ENCODE measurements at regions not wholly inside any gene's neighbourhood (a gene's known extent, or its start where the extent isn't known, plus 50 kb on each side); places are given as distances from the start of the nearest gene placed in this dataset.

- H3K27ac ChIP-seq (ENCODE audit: low read depth, low read length): no peak overlapping the region
- no peaks in the 10 kb centered on the region for H3K79me2 ChIP-seq (ENCODE audit: control insufficient read depth, insufficient read depth, low read length, unreplicated experiment)
- H3K27me3 ChIP-seq (ENCODE audit: insufficient read depth, low read length): no peaks in the 10 kb centered on the region
- no peak overlapping the region for H2AFZ ChIP-seq (ENCODE audit: low read length, unreplicated experiment)
- H3K4me3 ChIP-seq (ENCODE audit: low read depth, low read length): no peak overlapping the region
- H3K36me3 ChIP-seq (ENCODE audit: insufficient read depth, low read length): no peaks in the 10 kb centered on the region
- H3K4me1 ChIP-seq (ENCODE audit: control insufficient read depth, insufficient read depth, low read length, unreplicated experiment): no peaks in the 10 kb centered on the region
Observed at GRCh38 chr13:39803156-39803555, 147.7 kb downstream of the COG6 start.

- no peak overlapping the region for H3K4me3 ChIP-seq (ENCODE audit: low read depth, low read length)
- no peaks in the 10 kb centered on the region for H3K36me3 ChIP-seq (ENCODE audit: insufficient read depth, low read length)
- no peak overlapping the region for H2AFZ ChIP-seq (ENCODE audit: low read length, unreplicated experiment)
- no peaks in the 10 kb centered on the region for H3K4me1 ChIP-seq (ENCODE audit: control insufficient read depth, insufficient read depth, low read length, unreplicated experiment)
- no peaks in the 10 kb centered on the region for H3K79me2 ChIP-seq (ENCODE audit: control insufficient read depth, insufficient read depth, low read length, unreplicated experiment)
- H3K27ac ChIP-seq (ENCODE audit: low read depth, low read length): no peak overlapping the region
- H3K27me3 ChIP-seq (ENCODE audit: insufficient read depth, low read length): no peaks in the 10 kb centered on the region
Observed at GRCh38 chr13:39803851-39804250, 148.4 kb downstream of the COG6 start.

GRCh38 chr13:39804332-39805210, 149.1 kb downstream of the COG6 start:
- no peak overlapping the region for H3K27ac ChIP-seq (ENCODE audit: low read depth, low read length)
- no peak overlapping the region for H3K4me3 ChIP-seq (ENCODE audit: low read depth, low read length)
- no peak overlapping the region for H2AFZ ChIP-seq (ENCODE audit: low read length, unreplicated experiment)
- no peaks in the 10 kb centered on the region for H3K79me2 ChIP-seq (ENCODE audit: control insufficient read depth, insufficient read depth, low read length, unreplicated experiment)
- H3K4me1 ChIP-seq (ENCODE audit: control insufficient read depth, insufficient read depth, low read length, unreplicated experiment): no peaks in the 10 kb centered on the region
- H3K36me3 ChIP-seq (ENCODE audit: insufficient read depth, low read length): no peaks in the 10 kb centered on the region
- H3K27me3 ChIP-seq (ENCODE audit: insufficient read depth, low read length): no peaks in the 10 kb centered on the region

- H3K27me3 ChIP-seq (ENCODE audit: insufficient read depth, low read length): no peaks in the 10 kb centered on the region
- H2AFZ ChIP-seq (ENCODE audit: low read length, unreplicated experiment): no peak overlapping the region
- H3K79me2 ChIP-seq (ENCODE audit: control insufficient read depth, insufficient read depth, low read length, unreplicated experiment): no peaks in the 10 kb centered on the region
- H3K27ac ChIP-seq (ENCODE audit: low read depth, low read length): no peak overlapping the region
- H3K4me1 ChIP-seq (ENCODE audit: control insufficient read depth, insufficient read depth, low read length, unreplicated experiment): no peaks in the 10 kb centered on the region
- no peak overlapping the region for H3K4me3 ChIP-seq (ENCODE audit: low read depth, low read length)
- no peaks in the 10 kb centered on the region for H3K36me3 ChIP-seq (ENCODE audit: insufficient read depth, low read length)
Observed at GRCh38 chr13:39809466-39809865, 154.0 kb downstream of the COG6 start.

- H3K27me3 ChIP-seq (ENCODE audit: insufficient read depth, low read length): no peaks in the 10 kb centered on the region
- no peaks in the 10 kb centered on the region for H3K79me2 ChIP-seq (ENCODE audit: control insufficient read depth, insufficient read depth, low read length, unreplicated experiment)
- H2AFZ ChIP-seq (ENCODE audit: low read length, unreplicated experiment): no peak overlapping the region
- H3K4me1 ChIP-seq (ENCODE audit: control insufficient read depth, insufficient read depth, low read length, unreplicated experiment): no peaks in the 10 kb centered on the region
- no peaks in the 10 kb centered on the region for H3K36me3 ChIP-seq (ENCODE audit: insufficient read depth, low read length)
- H3K4me3 ChIP-seq (ENCODE audit: low read depth, low read length): no peak overlapping the region
- no peak overlapping the region for H3K27ac ChIP-seq (ENCODE audit: low read depth, low read length)
Observed at GRCh38 chr13:39810091-39810877, 154.8 kb downstream of the COG6 start.

- Histone ChIP-seq H3K4me3 (ENCODE audit: low read depth, low read length) (no peak overlapping the region), H3K27ac (ENCODE audit: low read depth, low read length) (no peak overlapping the region), H3K79me2 (ENCODE audit: control insufficient read depth, insufficient read depth, low read length, unreplicated experiment) (no peaks in the 10 kb centered on the region), H3K36me3 (ENCODE audit: insufficient read depth, low read length) (no peaks in the 10 kb centered on the region), H3K4me1 (ENCODE audit: control insufficient read depth, insufficient read depth, low read length, unreplicated experiment) (no peaks in the 10 kb centered on the region), H2AFZ (ENCODE audit: low read length, unreplicated experiment) (no peak overlapping the region), H3K27me3 (ENCODE audit: insufficient read depth, low read length) (no peaks in the 10 kb centered on the region)
Observed at GRCh38 chr13:39811051-39811450, 155.6 kb downstream of the COG6 start.

DNA sequence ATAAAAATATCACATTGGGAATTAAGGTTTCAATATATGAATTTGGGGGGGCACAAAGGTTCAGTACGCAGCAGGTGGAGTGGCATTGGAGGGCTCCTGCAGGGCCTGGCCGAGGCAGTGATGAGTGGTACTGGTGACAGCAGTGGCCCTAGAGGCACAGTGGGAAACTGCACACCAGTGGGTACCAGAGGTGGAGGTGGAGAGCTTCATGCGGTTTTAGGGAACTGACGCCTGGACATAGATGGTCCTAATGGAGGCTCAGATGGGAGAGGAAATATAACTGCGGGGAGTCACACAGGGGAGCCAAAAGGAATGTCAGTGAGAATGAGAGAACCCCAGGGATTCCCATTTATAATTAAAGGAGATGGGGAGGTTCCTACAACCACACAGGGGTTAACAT, 156.2 kb downstream of the COG6 start:
- no peaks in the 10 kb centered on the region for H3K27me3 ChIP-seq (ENCODE audit: insufficient read depth, low read length)
- no peaks in the 10 kb centered on the region for H3K4me1 ChIP-seq (ENCODE audit: control insufficient read depth, insufficient read depth, low read length, unreplicated experiment)

DNA sequence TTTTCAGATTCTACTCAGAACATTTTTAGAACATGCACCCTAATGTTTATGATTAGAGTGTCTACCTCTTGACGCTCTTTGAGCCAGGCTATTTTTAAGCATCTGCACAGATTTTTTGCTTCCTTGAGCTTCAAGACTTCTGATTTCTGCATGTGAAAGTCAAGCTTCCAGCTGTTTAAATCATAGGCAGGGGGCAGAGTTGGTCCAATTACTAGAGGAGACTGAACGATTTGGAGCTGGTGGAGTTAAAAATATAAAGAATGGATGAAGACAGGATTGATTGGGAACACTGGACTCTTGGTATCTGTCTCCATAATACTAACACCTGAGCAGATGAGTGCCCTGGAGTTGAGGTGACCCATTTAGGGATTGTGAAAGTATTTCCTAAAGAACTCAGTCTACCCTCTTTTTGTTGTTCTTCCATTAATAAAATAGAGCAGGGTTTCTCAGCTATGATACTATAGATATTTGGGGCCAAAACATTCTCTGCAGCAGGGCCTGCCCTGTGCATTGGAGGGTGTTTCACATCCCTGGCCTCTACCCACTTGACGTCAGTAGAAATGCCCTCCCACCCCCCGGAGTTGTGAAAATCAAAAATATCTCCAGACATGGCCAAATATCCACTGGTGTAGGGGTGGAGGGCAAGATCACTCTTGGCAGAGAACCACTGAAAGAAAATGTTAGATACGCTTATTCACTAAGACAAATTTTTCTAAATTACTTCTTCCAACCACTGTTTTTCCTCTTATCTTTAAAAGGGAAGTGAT, 160.1 kb downstream of the COG6 start:
- no peak overlapping the region for H3K27ac ChIP-seq (ENCODE audit: low read depth, low read length)
- no peaks in the 10 kb centered on the region for H3K36me3 ChIP-seq (ENCODE audit: insufficient read depth, low read length)
- H3K4me3 ChIP-seq (ENCODE audit: low read depth, low read length): no peak overlapping the region
- no peaks in the 10 kb centered on the region for H3K27me3 ChIP-seq (ENCODE audit: insufficient read depth, low read length)
- no peaks in the 10 kb centered on the region for H3K4me1 ChIP-seq (ENCODE audit: control insufficient read depth, insufficient read depth, low read length, unreplicated experiment)
- no peak overlapping the region for H2AFZ ChIP-seq (ENCODE audit: low read length, unreplicated experiment)
- H3K79me2 ChIP-seq (ENCODE audit: control insufficient read depth, insufficient read depth, low read length, unreplicated experiment): no peaks in the 10 kb centered on the region

More for the DNA sequence above, 156.2 kb downstream of the COG6 start:
- Histone ChIP-seq H3K79me2 (ENCODE audit: control insufficient read depth, insufficient read depth, low read length, unreplicated experiment) (no peaks in the 10 kb centered on the region), H3K27ac (ENCODE audit: low read depth, low read length) (no peak overlapping the region), H3K36me3 (ENCODE audit: insufficient read depth, low read length) (no peaks in the 10 kb centered on the region), H2AFZ (ENCODE audit: low read length, unreplicated experiment) (no peak overlapping the region), H3K4me3 (ENCODE audit: low read depth, low read length) (no peak overlapping the region)

GRCh38 chr13:39816936-39817335, 161.5 kb downstream of the COG6 start:
- Histone ChIP-seq H3K4me1 (ENCODE audit: control insufficient read depth, insufficient read depth, low read length, unreplicated experiment) (peaks cover 3% of the 10 kb centered on the region), H3K27ac (ENCODE audit: low read depth, low read length) (no peak overlapping the region), H3K79me2 (ENCODE audit: control insufficient read depth, insufficient read depth, low read length, unreplicated experiment) (no peaks in the 10 kb centered on the region), H3K36me3 (ENCODE audit: insufficient read depth, low read length) (no peaks in the 10 kb centered on the region), H2AFZ (ENCODE audit: low read length, unreplicated experiment) (no peak overlapping the region), H3K27me3 (ENCODE audit: insufficient read depth, low read length) (no peaks in the 10 kb centered on the region), H3K4me3 (ENCODE audit: low read depth, low read length) (no peak overlapping the region)

DNA sequence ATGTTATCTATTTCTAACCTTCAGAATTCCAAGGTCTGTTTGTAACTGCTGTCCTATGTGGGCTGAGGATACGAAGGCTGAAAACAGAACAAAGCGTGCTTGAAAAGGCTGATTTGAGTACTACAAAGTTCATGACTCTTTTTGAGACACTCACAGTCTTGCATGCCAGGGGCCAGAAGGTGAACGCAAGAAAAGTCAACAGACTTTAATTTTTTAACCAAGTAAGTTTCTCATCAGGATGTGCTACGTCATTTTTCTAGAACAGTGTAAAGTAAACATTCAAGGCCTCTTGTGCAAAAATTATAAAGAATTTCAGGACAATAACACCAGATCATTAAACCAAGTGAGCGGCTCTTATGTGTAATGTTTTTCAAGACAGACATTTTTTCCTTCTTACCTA, 163.5 kb downstream of the COG6 start:
- no peak overlapping the region for H2AFZ ChIP-seq (ENCODE audit: low read length, unreplicated experiment)
- H3K4me3 ChIP-seq (ENCODE audit: low read depth, low read length): no peak overlapping the region
- H3K36me3 ChIP-seq (ENCODE audit: insufficient read depth, low read length): no peaks in the 10 kb centered on the region
- H3K4me1 ChIP-seq (ENCODE audit: control insufficient read depth, insufficient read depth, low read length, unreplicated experiment): peaks cover 10% of the 10 kb centered on the region
- no peaks in the 10 kb centered on the region for H3K79me2 ChIP-seq (ENCODE audit: control insufficient read depth, insufficient read depth, low read length, unreplicated experiment)
- H3K27me3 ChIP-seq (ENCODE audit: insufficient read depth, low read length): no peaks in the 10 kb centered on the region
- H3K27ac ChIP-seq (ENCODE audit: low read depth, low read length): no peak overlapping the region
